ENCODE measurements at regions not wholly inside any gene's neighbourhood (a gene's known extent, or its start where the extent isn't known, plus 50 kb on each side); places are given as distances from the start of the nearest gene placed in this dataset.

DNA sequence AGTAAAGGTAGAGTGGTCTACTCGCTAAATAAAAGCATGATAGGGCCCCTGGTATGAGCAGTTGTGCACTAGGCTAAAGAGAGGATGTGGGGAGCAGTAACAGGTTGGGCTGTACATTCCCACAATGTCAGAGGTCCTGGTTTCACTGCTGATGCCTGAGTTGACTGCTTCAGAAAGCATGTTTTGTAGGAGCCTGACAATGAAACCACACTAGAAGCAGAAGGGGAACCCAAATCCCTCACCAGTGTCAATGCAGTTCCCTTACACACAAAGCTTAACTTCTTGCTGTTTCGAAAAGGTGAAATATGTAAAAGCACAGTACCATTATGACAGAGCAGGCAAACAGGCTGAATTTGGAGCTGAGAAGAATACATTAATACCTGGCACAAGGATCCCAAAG lies 291.7 kb upstream of the KYNU start:
- WGBS, 4 donors = 81 to 88% (median 84%) methylated on average over 2 of the region's 2 CpGs
- H3K4me3 ChIP-seq = no peak overlapping the region
- H3K36me3 ChIP-seq = no peaks in the 10 kb centered on the region
- TF ChIP-seq, protein P1, sequence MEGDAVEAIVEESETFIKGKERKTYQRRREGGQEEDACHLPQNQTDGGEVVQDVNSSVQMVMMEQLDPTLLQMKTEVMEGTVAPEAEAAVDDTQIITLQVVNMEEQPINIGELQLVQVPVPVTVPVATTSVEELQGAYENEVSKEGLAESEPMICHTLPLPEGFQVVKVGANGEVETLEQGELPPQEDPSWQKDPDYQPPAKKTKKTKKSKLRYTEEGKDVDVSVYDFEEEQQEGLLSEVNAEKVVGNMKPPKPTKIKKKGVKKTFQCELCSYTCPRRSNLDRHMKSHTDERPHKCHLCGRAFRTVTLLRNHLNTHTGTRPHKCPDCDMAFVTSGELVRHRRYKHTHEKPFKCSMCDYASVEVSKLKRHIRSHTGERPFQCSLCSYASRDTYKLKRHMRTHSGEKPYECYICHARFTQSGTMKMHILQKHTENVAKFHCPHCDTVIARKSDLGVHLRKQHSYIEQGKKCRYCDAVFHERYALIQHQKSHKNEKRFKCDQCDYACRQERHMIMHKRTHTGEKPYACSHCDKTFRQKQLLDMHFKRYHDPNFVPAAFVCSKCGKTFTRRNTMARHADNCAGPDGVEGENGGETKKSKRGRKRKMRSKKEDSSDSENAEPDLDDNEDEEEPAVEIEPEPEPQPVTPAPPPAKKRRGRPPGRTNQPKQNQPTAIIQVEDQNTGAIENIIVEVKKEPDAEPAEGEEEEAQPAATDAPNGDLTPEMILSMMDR (IDR thresholded peaks at IDR 0.05) = no peak
- no peak for TF ChIP-seq POLR2A (IDR thresholded peaks at IDR 0.05)
- H3K27ac ChIP-seq = no peak overlapping the region
- H3K4me1 ChIP-seq = no peaks in the 10 kb centered on the region
- no peak for DNase-seq
- ATAC-seq = no peak
- H3K27me3 ChIP-seq = no peaks in the 10 kb centered on the region
- H3K9me3 ChIP-seq = no peaks in the 10 kb centered on the region
- intact Hi-C loops (cut with DNase I) = no loop called here

DNA sequence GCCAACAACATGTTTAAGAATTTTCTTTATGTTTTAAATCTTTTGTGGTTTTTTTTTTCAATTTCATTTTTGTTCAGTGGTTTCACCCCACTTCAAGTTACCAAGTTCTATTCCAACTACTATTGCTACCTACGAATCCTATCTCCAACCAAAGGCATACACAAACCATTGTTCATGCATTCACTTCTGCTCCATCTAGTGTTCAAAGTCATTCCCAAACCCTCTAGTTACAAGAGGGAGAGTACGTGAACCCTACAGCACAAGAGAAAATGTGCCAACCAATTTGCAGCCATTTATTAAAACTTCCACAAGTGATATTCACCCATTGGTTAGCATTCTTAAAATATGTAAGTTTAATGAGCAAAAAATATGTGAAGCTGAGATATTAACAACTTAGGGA lies 295.1 kb upstream of the KYNU start:
- WGBS, 4 donors = 68 to 79% (median 73%) methylated on average over 2 of the region's 2 CpGs
- no peaks in the 10 kb centered on the region for H3K4me1 ChIP-seq

DNA sequence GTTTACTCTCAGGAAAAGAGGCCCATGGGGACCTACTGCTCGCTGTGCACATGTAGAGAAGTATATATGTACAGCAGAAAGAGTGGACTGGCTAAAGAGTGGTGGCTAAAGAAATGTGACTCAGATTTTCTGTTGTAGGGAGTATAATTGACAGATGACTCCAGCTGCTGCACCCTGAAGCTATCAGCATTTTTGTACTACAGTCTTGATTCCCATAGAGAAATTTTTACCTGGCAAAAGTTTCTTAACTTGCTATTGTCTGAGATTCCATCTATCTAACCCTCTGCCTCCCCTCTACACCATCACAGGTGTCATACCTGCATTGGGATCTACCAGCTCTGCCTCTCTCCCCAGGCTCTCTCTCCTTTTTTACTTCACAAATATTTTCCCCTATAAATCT lies 296.0 kb upstream of the KYNU start:
- intact Hi-C loops (cut with DNase I) = no loop called here
- Histone ChIP-seq H3K27ac (no peak overlapping the region), H3K36me3 (no peaks in the 10 kb centered on the region), H3K9me3 (no peaks in the 10 kb centered on the region), H3K4me1 (no peaks in the 10 kb centered on the region), H3K4me3 (no peak overlapping the region), H3K27me3 (no peaks in the 10 kb centered on the region)
- DNase-seq (no peak), ATAC-seq (no peak)
- WGBS, 4 donors = 31 to 46% (median 41%) methylated on average over 1 of the region's 1 CpG
- no peak for TF ChIP-seq POLR2A (IDR thresholded peaks at IDR 0.05)
- TF ChIP-seq, protein P1 (IDR thresholded peaks at IDR 0.05) = no peak

More for the DNA sequence above, 295.1 kb upstream of the KYNU start:
- no peak overlapping the region for H3K27ac ChIP-seq
- DNase-seq (no peak), ATAC-seq (no peak)
- TF ChIP-seq POLR2A (IDR thresholded peaks at IDR 0.05) = no peak
- TF ChIP-seq, protein P1 (IDR thresholded peaks at IDR 0.05) = no peak
- intact Hi-C loops (cut with DNase I) = no loop called here
- H3K27me3 ChIP-seq = no peaks in the 10 kb centered on the region
- no peaks in the 10 kb centered on the region for H3K36me3 ChIP-seq
- H3K4me3 ChIP-seq = no peak overlapping the region
- H3K9me3 ChIP-seq = no peaks in the 10 kb centered on the region

DNA sequence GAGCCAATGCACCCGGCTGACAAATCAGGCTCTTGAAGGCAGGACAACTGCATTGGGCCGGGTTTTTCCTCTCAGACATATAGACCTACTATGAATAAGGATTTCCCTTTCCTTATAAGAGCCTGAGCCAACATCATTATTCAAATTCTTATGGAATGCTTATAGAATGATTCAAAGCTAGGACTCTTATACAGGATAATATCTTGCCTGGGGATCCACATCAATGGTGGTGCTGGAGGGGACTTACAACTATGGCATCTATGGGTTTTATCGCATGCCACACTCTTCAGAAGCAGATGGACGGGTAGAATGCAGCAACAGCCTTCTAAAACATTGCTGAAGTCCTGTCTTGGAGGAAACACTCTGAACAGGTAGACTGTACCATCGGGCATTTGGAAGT lies 296.8 kb upstream of the KYNU start:
- ATAC-seq (no peak), DNase-seq (no peak)
- no peak overlapping the region for H3K4me3 ChIP-seq
- H3K27ac ChIP-seq = no peak overlapping the region
- H3K27me3 ChIP-seq = no peaks in the 10 kb centered on the region
- H3K4me1 ChIP-seq = no peaks in the 10 kb centered on the region
- H3K9me3 ChIP-seq = no peaks in the 10 kb centered on the region
- 75 to 86% (median 80%) methylated on average over 5 of the region's 5 CpGs for WGBS, 4 donors
- no peaks in the 10 kb centered on the region for H3K36me3 ChIP-seq
- intact Hi-C loops (cut with DNase I) = no loop called here
- TF ChIP-seq, protein P1 (IDR thresholded peaks at IDR 0.05) = no peak
- TF ChIP-seq POLR2A (IDR thresholded peaks at IDR 0.05) = no peak
